H1 (cell line): ENCODE measurements at regions not wholly inside any gene's neighbourhood (a gene's known extent, or its start where the extent isn't known, plus 50 kb on each side); places are given as distances from the start of the nearest gene placed in this dataset.
A peak's percentile ranks its signal among the peaks of the same experiment; 100 is the strongest.

Experiments
- CTCF ChIA-PET: fragments of 300-600 bp; sonication (Branson Sonifier 250); formaldehyde crosslinking; loops from one replicate; lab custom pipeline; 2021; ENCODE audit not compliant: partially characterized antibody; lab: Charles Lee
- POLR2A ChIA-PET: fragments of 300-600 bp; sonication (Branson Sonifier 250); formaldehyde crosslinking; loops from one replicate; lab custom pipeline; 2021; ENCODE audit warnings: inconsistent platforms; ENCODE audit not compliant: partially characterized antibody; lab: Charles Lee
- DNase-seq, 2 experiments: peaks; one replicate each; pipeline versions ENCODE4 v3.0.0 to v3.0.0-alpha.2; 2010 to 2022; ENCODE audit warnings: low spot score in 2 of 2, low read depth in 1 of 2, mixed read lengths in 1 of 2
- FAIRE-seq: peaks from 2 replicates; lab custom pipeline; 2011; peaks lifted over from hg19 to GRCh38; lab: Jason Lieb, UNC
- H2AFZ ChIP-seq: 2 replicates; pipeline ENCODE4 v1.8.1; 2012; ENCODE audit warnings: low read length, inconsistent platforms
- H2AK5ac ChIP-seq: 2 replicates; pipeline ENCODE4 v1.6.1; 2013; ENCODE audit warnings: low read depth, low read length
- H2BK120ac ChIP-seq: replicated peaks from 2 replicates; pipeline ENCODE3; 2013; ENCODE audit warnings: low read depth, low read length, inconsistent platforms
- H2BK12ac ChIP-seq: 2 replicates; pipeline ENCODE4 v1.6.1; 2013; ENCODE audit warnings: low read depth, low read length
- H2BK15ac ChIP-seq: 2 replicates; pipeline ENCODE4 v1.6.1; 2013; ENCODE audit warnings: low read length
- H2BK20ac ChIP-seq: 2 replicates; pipeline ENCODE4 v1.6.1; 2013; ENCODE audit warnings: low read length
- H2BK5ac ChIP-seq: 2 replicates; pipeline ENCODE4 v1.6.1; 2013; ENCODE audit warnings: low read depth, low read length
- H3K14ac ChIP-seq: 2 replicates; pipeline ENCODE4 v1.6.1; 2013; ENCODE audit warnings: inconsistent platforms; ENCODE audit not compliant: insufficient read length
- H3K18ac ChIP-seq: 2 replicates; pipeline ENCODE4 v1.6.1; 2013; ENCODE audit warnings: low read length; ENCODE audit errors: extremely low read depth
- H3K23ac ChIP-seq: 2 replicates; pipeline ENCODE4 v1.6.1; 2013; ENCODE audit warnings: inconsistent platforms; ENCODE audit not compliant: insufficient read length
- H3K23me2 ChIP-seq: 2 replicates; pipeline ENCODE4 v1.6.1; 2013; ENCODE audit warnings: low read depth, low read length
- H3K27ac ChIP-seq: 2 replicates; pipeline ENCODE4 v1.6.1; 2011; ENCODE audit warnings: low read depth, low read length, inconsistent platforms
- H3K27me3 ChIP-seq, 4 experiments: replicated peaks in 1 of 4; 1 replicate in 1 of 4; 2 replicates in 3 of 4; pipeline versions ENCODE4 v1.6.1 to v1.8.1; 2011 to 2013; ENCODE audit warnings: low read length in 3 of 4, mild to moderate bottlenecking in 3 of 4, inconsistent platforms in 2 of 4, mixed read lengths in 2 of 4, moderate library complexity in 1 of 4; ENCODE audit not compliant: control insufficient read depth in 3 of 4, insufficient read depth in 3 of 4; ENCODE audit errors: extremely low read depth in 1 of 4
- H3K36me3 ChIP-seq, 4 experiments: 2 replicates each; pipeline versions ENCODE4 v1.6.1 to v1.8.1; 2011 to 2013; ENCODE audit warnings: mild to moderate bottlenecking in 4 of 4, low read length in 3 of 4, moderate library complexity in 2 of 4, control low read depth in 1 of 4, inconsistent platforms in 1 of 4; ENCODE audit not compliant: insufficient read depth in 4 of 4, control insufficient read depth in 2 of 4
- H3K4ac ChIP-seq: replicated peaks from 2 replicates; pipeline ENCODE3; 2013; ENCODE audit warnings: low read length, low read depth, mixed read lengths, inconsistent platforms; ENCODE audit not compliant: insufficient read length
- H3K4me1 ChIP-seq, 4 experiments: replicated peaks in 1 of 4; 1 replicate in 1 of 4; 2 replicates in 3 of 4; pipeline versions ENCODE4 v1.6.1 to v1.8.1; 2011 to 2013; ENCODE audit warnings: low read length in 3 of 4, inconsistent platforms in 2 of 4, mixed read lengths in 1 of 4; ENCODE audit not compliant: insufficient read depth in 4 of 4, control insufficient read depth in 3 of 4
- H3K4me2 ChIP-seq, 2 experiments: 2 replicates each; pipeline versions ENCODE4 v1.6.1 to v1.8.1; 2011 to 2013; ENCODE audit warnings: low read depth in 2 of 2, low read length in 2 of 2, control low read depth in 1 of 2, inconsistent platforms in 1 of 2, mild to moderate bottlenecking in 1 of 2; ENCODE audit not compliant: insufficient read depth in 1 of 2
- H3K4me3 ChIP-seq, 4 experiments: fragments of 200-600, 300-600 bp in 1 of 4; sonication (generic), shearing (Covaris generic), sonication (Bioruptor Twin) in 1 of 4; 2 replicates each; pipeline versions ENCODE4 v1.5.1 to v1.8.1; 2011 to 2016; ENCODE audit warnings: low read length in 4 of 4, low read depth in 3 of 4, control low read depth in 2 of 4, inconsistent platforms in 2 of 4, mild to moderate bottlenecking in 2 of 4, mixed read lengths in 1 of 4, moderate library complexity in 1 of 4; ENCODE audit not compliant: insufficient read depth in 2 of 4; ENCODE audit errors: extremely low read depth in 1 of 4
- H3K56ac ChIP-seq: replicated peaks from 2 replicates; pipeline ENCODE3; 2013; ENCODE audit warnings: low read depth, mild to moderate bottlenecking, mixed read lengths, low read length, inconsistent platforms; ENCODE audit not compliant: insufficient read length
- H3K79me1 ChIP-seq: 2 replicates; pipeline ENCODE4 v1.6.1; 2013; ENCODE audit warnings: low read depth, low read length, control low read depth
- H3K79me2 ChIP-seq, 2 experiments: 2 replicates each; pipeline versions ENCODE4 v1.6.1 to v1.8.1; 2012 to 2013; ENCODE audit warnings: low read length in 2 of 2, mild to moderate bottlenecking in 2 of 2, inconsistent platforms in 1 of 2; ENCODE audit not compliant: insufficient read depth in 2 of 2, control insufficient read depth in 1 of 2
- H3K9ac ChIP-seq, 4 experiments: replicated peaks in 1 of 4; 1 replicate in 1 of 4; 2 replicates in 3 of 4; pipeline versions ENCODE4 v1.6.1 to v1.8.1; 2011 to 2013; ENCODE audit warnings: low read depth in 3 of 4, low read length in 3 of 4, control low read depth in 2 of 4, mild to moderate bottlenecking in 2 of 4, moderate library complexity in 2 of 4, inconsistent platforms in 1 of 4; ENCODE audit errors: extremely low read depth in 1 of 4
- H3K9me3 ChIP-seq, 2 experiments: 2 replicates each; pipeline versions ENCODE4 v1.6.1 to v1.8.1; 2012 to 2013; ENCODE audit warnings: mild to moderate bottlenecking in 2 of 2, moderate library complexity in 2 of 2, control low read depth in 1 of 2, inconsistent platforms in 1 of 2, low read depth in 1 of 2, low read length in 1 of 2, mixed read lengths in 1 of 2; ENCODE audit not compliant: insufficient read depth in 2 of 2
- H4K20me1 ChIP-seq, 2 experiments: replicated peaks in 1 of 2; 2 replicates each; pipeline versions ENCODE3 to v1.8.1; 2011 to 2013; ENCODE audit warnings: inconsistent platforms in 2 of 2, low read length in 2 of 2, mild to moderate bottlenecking in 1 of 2; ENCODE audit not compliant: insufficient read depth in 2 of 2, control insufficient read depth in 1 of 2
- H4K5ac ChIP-seq: 2 replicates; pipeline ENCODE4 v1.6.1; 2013; ENCODE audit warnings: low read length, low read depth, mixed read lengths, inconsistent platforms; ENCODE audit not compliant: insufficient read length
- H4K8ac ChIP-seq: 2 replicates; pipeline ENCODE4 v1.8.0; 2013; ENCODE audit warnings: mild to moderate bottlenecking, moderate library complexity, low read length, inconsistent platforms; ENCODE audit not compliant: insufficient read depth; ENCODE audit errors: extremely low read depth
- H4K91ac ChIP-seq: replicated peaks from 2 replicates; pipeline ENCODE3; 2013; ENCODE audit warnings: low read length, mixed read lengths, inconsistent platforms; ENCODE audit not compliant: insufficient read length
- TBP ChIP-seq: IDR thresholded peaks from 2 replicates; pipeline ENCODE4 v1.6.1; 2011; ENCODE audit warnings: low read depth, low read length, improper control_type of control experiment
- WGBS, 2 experiments: shearing (Covaris generic) in 1 of 2; methylation state at CpG; one replicate each; pipeline versions ENCODE4 v1.1.6 to v1.1.7; 2013 to 2015; ENCODE audit warnings: low lambda C conversion rate in 2 of 2, mixed read lengths in 2 of 2, inconsistent platforms in 1 of 2, low coverage in 1 of 2, missing lambda C conversion rate in 1 of 2; ENCODE audit not compliant: insufficient replicate concordance in 2 of 2, insufficient coverage in 1 of 2, insufficient read length in 1 of 2; ENCODE audit errors: extremely low coverage in 1 of 2, missing lambda C conversion rate in 1 of 2; 5-methylcytosine and 5-hydroxymethylcytosine counted together

GRCh38 chr1:177701654-177702353, 268.1 kb downstream of the SEC16B start:
- Histone ChIP-seq H3K79me1 (no peaks in the 10 kb centered on the region), H4K5ac (no peak overlapping the region), H4K20me1 (no peaks in the 10 kb centered on the region), H4K91ac (no peak overlapping the region), H3K23me2 (no peaks in the 10 kb centered on the region), H3K9ac (no peak overlapping the region), H4K8ac (no peak overlapping the region), H3K79me2 (no peaks in the 10 kb centered on the region), H3K23ac (no peak overlapping the region), H2BK15ac (no peak overlapping the region), H2BK12ac (no peak overlapping the region), H3K14ac (no peak overlapping the region), H3K27ac (no peak overlapping the region), H3K4me2 (no peak overlapping the region), H3K4ac (no peak overlapping the region), H2AFZ (peak overlapping the region; percentile 59; the same call in 1 of the 2 replicates), H3K9me3 (no peaks in the 10 kb centered on the region), H3K36me3 (no peaks in the 10 kb centered on the region), H2BK5ac (no peak overlapping the region), H2BK120ac (no peak overlapping the region), H3K4me3 (no peak overlapping the region), H3K4me1 (peaks cover 0 to 10% (median 5%) of the 10 kb centered on the region in 4 experiments; a peak in 4 of 7 replicates), H3K56ac (no peak overlapping the region), H3K18ac (no peak overlapping the region), H2AK5ac (no peak overlapping the region), H2BK20ac (no peak overlapping the region), H3K27me3 (no peaks in the 10 kb centered on the region)
- FAIRE-seq (no peak), DNase-seq (no peak)
- 85% methylated on average over 3 of the region's 3 CpGs; no CpG with 5 or more reads in 1 of the 2 experiments for WGBS, 2 experiments
- ChIA-PET CTCF (interaction anchor here (0.9 kb wide), 1 partner anchor 22 kb away, joined by 4 read pairs; no protein-coding TSS in a partner anchor), POLR2A (no interaction called here)
- no peak for TF ChIP-seq TBP
